Keratinocyte (primary cell): ENCODE measurements at regions not wholly inside any gene's neighbourhood (a gene's known extent, or its start where the extent isn't known, plus 50 kb on each side); places are given as distances from the start of the nearest gene placed in this dataset.

Experiments
- DNase-seq: peaks from one replicate; pipeline ENCODE4 v3.0.0-alpha.2; 2011; ENCODE audit warnings: low read depth, missing footprints, low spot score
- FAIRE-seq: peaks from 2 replicates; lab custom pipeline; 2011; peaks lifted over from hg19 to GRCh38; lab: Jason Lieb, UNC
- H2AFZ ChIP-seq: 2 replicates; pipeline ENCODE4 v1.6.0; 2012; ENCODE audit warnings: low read length, control low read depth, inconsistent platforms; ENCODE audit not compliant: control insufficient read depth
- H3K27ac ChIP-seq: 2 replicates; pipeline ENCODE4 v1.5.1; 2011; ENCODE audit warnings: low read length; ENCODE audit not compliant: control insufficient read depth, insufficient read depth
- H3K27me3 ChIP-seq: 3 replicates; pipeline ENCODE4 v1.6.0; 2011; ENCODE audit warnings: low read length; ENCODE audit not compliant: control insufficient read depth, insufficient read depth; ENCODE audit errors: extremely low read depth
- H3K36me3 ChIP-seq, 2 experiments: 2 replicates in 1 of 2; 3 replicates in 1 of 2; pipeline ENCODE4 v1.5.1; 2011; ENCODE audit warnings: low read length in 2 of 2, mild to moderate bottlenecking in 1 of 2; ENCODE audit not compliant: control insufficient read depth in 2 of 2, insufficient read depth in 2 of 2; ENCODE audit errors: extremely low read depth in 1 of 2
- H3K4me1 ChIP-seq: 3 replicates; pipeline ENCODE4 v1.5.1; 2011; ENCODE audit warnings: low read length; ENCODE audit not compliant: control insufficient read depth, insufficient read depth; ENCODE audit errors: extremely low read depth
- H3K4me2 ChIP-seq: 3 replicates; pipeline ENCODE4 v1.6.0; 2011; ENCODE audit warnings: low read depth, low read length; ENCODE audit not compliant: control insufficient read depth, insufficient read depth; ENCODE audit errors: extremely low read depth
- H3K4me3 ChIP-seq, 3 experiments: fragments of 200-600 bp in 1 of 3; sonication (generic) in 1 of 3; 2 replicates in 2 of 3; 3 replicates in 1 of 3; pipeline ENCODE4 v1.5.1; 2011 to 2016; ENCODE audit warnings: low read length in 3 of 3, mild to moderate bottlenecking in 3 of 3, control low read depth in 2 of 3, inconsistent platforms in 1 of 3, low read depth in 1 of 3, mixed read lengths in 1 of 3, mixed run types in 1 of 3, moderate library complexity in 1 of 3; ENCODE audit not compliant: control insufficient read depth in 2 of 3, insufficient read depth in 2 of 3; ENCODE audit errors: extremely low read depth in 1 of 3
- H3K79me2 ChIP-seq: 2 replicates; pipeline ENCODE4 v1.6.0; 2012; ENCODE audit warnings: low read length; ENCODE audit not compliant: control insufficient read depth, insufficient read depth
- H3K9ac ChIP-seq: 3 replicates; pipeline ENCODE4 v1.6.0; 2011; ENCODE audit warnings: low read length; ENCODE audit not compliant: control insufficient read depth, insufficient read depth; ENCODE audit errors: extremely low read depth
- H3K9me1 ChIP-seq: 3 replicates; pipeline ENCODE4 v1.6.0; 2011; ENCODE audit warnings: low read length; ENCODE audit not compliant: control insufficient read depth, insufficient read depth; ENCODE audit errors: extremely low read depth
- H3K9me3 ChIP-seq: 2 replicates; pipeline ENCODE4 v1.5.1; 2012; ENCODE audit warnings: low read depth, low read length; ENCODE audit not compliant: control insufficient read depth
- H4K20me1 ChIP-seq: 3 replicates; pipeline ENCODE4 v1.6.0; 2011; ENCODE audit warnings: low read length; ENCODE audit not compliant: control insufficient read depth, insufficient read depth; ENCODE audit errors: extremely low read depth
- CTCF ChIP-seq, 3 experiments: IDR thresholded peaks in 1 of 3; conservative IDR thresholded peaks in 1 of 3; optimal IDR thresholded peaks in 1 of 3; 2 replicates in 2 of 3; 3 replicates in 1 of 3; pipeline versions ENCODE3 to v1.5.1; 2011; ENCODE audit warnings: low read length in 3 of 3, mild to moderate bottlenecking in 3 of 3, moderate library complexity in 2 of 3, control low read depth in 1 of 3, inconsistent platforms in 1 of 3; ENCODE audit not compliant: insufficient read depth in 2 of 3; ENCODE audit errors: extremely low read depth in 1 of 3
- EZH2 ChIP-seq: IDR thresholded peaks from one replicate; pipeline ENCODE4 v1.6.1; 2012; ENCODE audit warnings: inconsistent platforms, mild to moderate bottlenecking, low read length, moderate library complexity
- dilution Hi-C: fragments of 300-500 bp; cut with MboI; formaldehyde crosslinking; loops from one replicate; pipeline ENCODE4 v1.7.0; 2020; ENCODE audit warnings: low sequenced_read_pairs; ENCODE audit not compliant: extremely low pct_ligation_motif_present

DNA sequence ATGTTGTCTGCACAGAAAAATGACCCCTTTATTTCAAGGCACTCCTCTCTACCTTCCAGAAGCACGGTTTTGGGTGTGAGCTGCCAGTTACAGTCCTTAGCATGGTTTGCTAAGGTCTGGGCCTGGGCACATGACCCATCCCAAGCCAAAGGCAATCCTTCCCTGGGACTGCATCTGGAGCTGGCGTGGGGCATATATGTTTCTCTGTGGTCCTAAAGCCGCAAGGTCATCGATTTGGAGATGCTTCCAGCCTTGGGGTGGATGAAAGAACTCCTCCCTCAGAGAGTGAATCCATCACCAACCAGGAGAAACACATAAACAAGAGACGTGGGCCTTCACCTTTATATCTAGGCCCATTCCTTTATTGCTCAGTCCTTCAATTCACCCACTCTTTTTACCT, 50.1 kb upstream of the IGFBP3 start:
- no peaks in the 10 kb centered on the region for H3K27me3 ChIP-seq
- no peak overlapping the region for H3K4me2 ChIP-seq
- H3K9me1 ChIP-seq, result no peaks in the 10 kb centered on the region
- no peaks in the 10 kb centered on the region for H3K4me1 ChIP-seq
- no peaks in the 10 kb centered on the region for H4K20me1 ChIP-seq
- no peak overlapping the region for H3K9ac ChIP-seq
- H3K79me2 ChIP-seq, result no peaks in the 10 kb centered on the region
- DNase-seq, result no peak
- no peak overlapping the region for H3K4me3 ChIP-seq
- dilution Hi-C loops, result no loop called here
- FAIRE-seq, result no peak
- TF ChIP-seq CTCF (optimal IDR thresholded peaks at IDR 0.05 in 1 of 3, IDR thresholded peaks at IDR 0.05 in 1 of 3, conservative IDR thresholded peaks at IDR 0.05 in 1 of 3; ENCODE audit: extremely low read depth in 1 of 3, insufficient read depth in 2 of 3, low read length in 3 of 3) (no peak), EZH2 (no peak)
- no peaks in the 10 kb centered on the region for H3K9me3 ChIP-seq
- no peak overlapping the region for H2AFZ ChIP-seq
- no peaks in the 10 kb centered on the region for H3K36me3 ChIP-seq
- H3K27ac ChIP-seq, result no peak overlapping the region
